H1 (cell line): ENCODE measurements at regions not wholly inside any gene's neighbourhood (a gene's known extent, or its start where the extent isn't known, plus 50 kb on each side); places are given as distances from the start of the nearest gene placed in this dataset.

Source experiments
- CTCF ChIA-PET: fragments of 300-600 bp; sonication (Branson Sonifier 250); formaldehyde crosslinking; loops from one replicate; lab custom pipeline; 2021; ENCODE audit not compliant: partially characterized antibody; lab: Charles Lee
- POLR2A ChIA-PET: fragments of 300-600 bp; sonication (Branson Sonifier 250); formaldehyde crosslinking; loops from one replicate; lab custom pipeline; 2021; ENCODE audit warnings: inconsistent platforms; ENCODE audit not compliant: partially characterized antibody; lab: Charles Lee
- DNase-seq, 2 experiments: peaks; one replicate each; pipeline versions ENCODE4 v3.0.0 to v3.0.0-alpha.2; 2010 to 2022; ENCODE audit warnings: low spot score in 2 of 2, low read depth in 1 of 2, mixed read lengths in 1 of 2
- FAIRE-seq: peaks from 2 replicates; lab custom pipeline; 2011; peaks lifted over from hg19 to GRCh38; lab: Jason Lieb, UNC
- H2AFZ ChIP-seq: 2 replicates; pipeline ENCODE4 v1.8.1; 2012; ENCODE audit warnings: low read length, inconsistent platforms
- H2AK5ac ChIP-seq: 2 replicates; pipeline ENCODE4 v1.6.1; 2013; ENCODE audit warnings: low read depth, low read length
- H2BK120ac ChIP-seq: replicated peaks from 2 replicates; pipeline ENCODE3; 2013; ENCODE audit warnings: low read depth, low read length, inconsistent platforms
- H2BK12ac ChIP-seq: 2 replicates; pipeline ENCODE4 v1.6.1; 2013; ENCODE audit warnings: low read depth, low read length
- H2BK15ac ChIP-seq: 2 replicates; pipeline ENCODE4 v1.6.1; 2013; ENCODE audit warnings: low read length
- H2BK20ac ChIP-seq: 2 replicates; pipeline ENCODE4 v1.6.1; 2013; ENCODE audit warnings: low read length
- H2BK5ac ChIP-seq: 2 replicates; pipeline ENCODE4 v1.6.1; 2013; ENCODE audit warnings: low read depth, low read length
- H3K14ac ChIP-seq: 2 replicates; pipeline ENCODE4 v1.6.1; 2013; ENCODE audit warnings: inconsistent platforms; ENCODE audit not compliant: insufficient read length
- H3K18ac ChIP-seq: 2 replicates; pipeline ENCODE4 v1.6.1; 2013; ENCODE audit warnings: low read length; ENCODE audit errors: extremely low read depth
- H3K23ac ChIP-seq: 2 replicates; pipeline ENCODE4 v1.6.1; 2013; ENCODE audit warnings: inconsistent platforms; ENCODE audit not compliant: insufficient read length
- H3K23me2 ChIP-seq: 2 replicates; pipeline ENCODE4 v1.6.1; 2013; ENCODE audit warnings: low read depth, low read length
- H3K27ac ChIP-seq: 2 replicates; pipeline ENCODE4 v1.6.1; 2011; ENCODE audit warnings: low read depth, low read length, inconsistent platforms
- H3K27me3 ChIP-seq, 4 experiments: replicated peaks in 1 of 4; 1 replicate in 1 of 4; 2 replicates in 3 of 4; pipeline versions ENCODE4 v1.6.1 to v1.8.1; 2011 to 2013; ENCODE audit warnings: low read length in 3 of 4, mild to moderate bottlenecking in 3 of 4, inconsistent platforms in 2 of 4, mixed read lengths in 2 of 4, moderate library complexity in 1 of 4; ENCODE audit not compliant: control insufficient read depth in 3 of 4, insufficient read depth in 3 of 4; ENCODE audit errors: extremely low read depth in 1 of 4
- H3K36me3 ChIP-seq, 4 experiments: 2 replicates each; pipeline versions ENCODE4 v1.6.1 to v1.8.1; 2011 to 2013; ENCODE audit warnings: mild to moderate bottlenecking in 4 of 4, low read length in 3 of 4, moderate library complexity in 2 of 4, control low read depth in 1 of 4, inconsistent platforms in 1 of 4; ENCODE audit not compliant: insufficient read depth in 4 of 4, control insufficient read depth in 2 of 4
- H3K4ac ChIP-seq: replicated peaks from 2 replicates; pipeline ENCODE3; 2013; ENCODE audit warnings: low read length, low read depth, mixed read lengths, inconsistent platforms; ENCODE audit not compliant: insufficient read length
- H3K4me1 ChIP-seq, 4 experiments: replicated peaks in 1 of 4; 1 replicate in 1 of 4; 2 replicates in 3 of 4; pipeline versions ENCODE4 v1.6.1 to v1.8.1; 2011 to 2013; ENCODE audit warnings: low read length in 3 of 4, inconsistent platforms in 2 of 4, mixed read lengths in 1 of 4; ENCODE audit not compliant: insufficient read depth in 4 of 4, control insufficient read depth in 3 of 4
- H3K4me2 ChIP-seq, 2 experiments: 2 replicates each; pipeline versions ENCODE4 v1.6.1 to v1.8.1; 2011 to 2013; ENCODE audit warnings: low read depth in 2 of 2, low read length in 2 of 2, control low read depth in 1 of 2, inconsistent platforms in 1 of 2, mild to moderate bottlenecking in 1 of 2; ENCODE audit not compliant: insufficient read depth in 1 of 2
- H3K4me3 ChIP-seq, 4 experiments: fragments of 200-600, 300-600 bp in 1 of 4; sonication (generic), shearing (Covaris generic), sonication (Bioruptor Twin) in 1 of 4; 2 replicates each; pipeline versions ENCODE4 v1.5.1 to v1.8.1; 2011 to 2016; ENCODE audit warnings: low read length in 4 of 4, low read depth in 3 of 4, control low read depth in 2 of 4, inconsistent platforms in 2 of 4, mild to moderate bottlenecking in 2 of 4, mixed read lengths in 1 of 4, moderate library complexity in 1 of 4; ENCODE audit not compliant: insufficient read depth in 2 of 4; ENCODE audit errors: extremely low read depth in 1 of 4
- H3K56ac ChIP-seq: replicated peaks from 2 replicates; pipeline ENCODE3; 2013; ENCODE audit warnings: low read depth, mild to moderate bottlenecking, mixed read lengths, low read length, inconsistent platforms; ENCODE audit not compliant: insufficient read length
- H3K79me1 ChIP-seq: 2 replicates; pipeline ENCODE4 v1.6.1; 2013; ENCODE audit warnings: low read depth, low read length, control low read depth
- H3K79me2 ChIP-seq, 2 experiments: 2 replicates each; pipeline versions ENCODE4 v1.6.1 to v1.8.1; 2012 to 2013; ENCODE audit warnings: low read length in 2 of 2, mild to moderate bottlenecking in 2 of 2, inconsistent platforms in 1 of 2; ENCODE audit not compliant: insufficient read depth in 2 of 2, control insufficient read depth in 1 of 2
- H3K9ac ChIP-seq, 4 experiments: replicated peaks in 1 of 4; 1 replicate in 1 of 4; 2 replicates in 3 of 4; pipeline versions ENCODE4 v1.6.1 to v1.8.1; 2011 to 2013; ENCODE audit warnings: low read depth in 3 of 4, low read length in 3 of 4, control low read depth in 2 of 4, mild to moderate bottlenecking in 2 of 4, moderate library complexity in 2 of 4, inconsistent platforms in 1 of 4; ENCODE audit errors: extremely low read depth in 1 of 4
- H3K9me3 ChIP-seq, 2 experiments: 2 replicates each; pipeline versions ENCODE4 v1.6.1 to v1.8.1; 2012 to 2013; ENCODE audit warnings: mild to moderate bottlenecking in 2 of 2, moderate library complexity in 2 of 2, control low read depth in 1 of 2, inconsistent platforms in 1 of 2, low read depth in 1 of 2, low read length in 1 of 2, mixed read lengths in 1 of 2; ENCODE audit not compliant: insufficient read depth in 2 of 2
- H4K20me1 ChIP-seq, 2 experiments: replicated peaks in 1 of 2; 2 replicates each; pipeline versions ENCODE3 to v1.8.1; 2011 to 2013; ENCODE audit warnings: inconsistent platforms in 2 of 2, low read length in 2 of 2, mild to moderate bottlenecking in 1 of 2; ENCODE audit not compliant: insufficient read depth in 2 of 2, control insufficient read depth in 1 of 2
- H4K5ac ChIP-seq: 2 replicates; pipeline ENCODE4 v1.6.1; 2013; ENCODE audit warnings: low read length, low read depth, mixed read lengths, inconsistent platforms; ENCODE audit not compliant: insufficient read length
- H4K8ac ChIP-seq: 2 replicates; pipeline ENCODE4 v1.8.0; 2013; ENCODE audit warnings: mild to moderate bottlenecking, moderate library complexity, low read length, inconsistent platforms; ENCODE audit not compliant: insufficient read depth; ENCODE audit errors: extremely low read depth
- H4K91ac ChIP-seq: replicated peaks from 2 replicates; pipeline ENCODE3; 2013; ENCODE audit warnings: low read length, mixed read lengths, inconsistent platforms; ENCODE audit not compliant: insufficient read length
- RAD21 ChIP-seq, 2 experiments: IDR thresholded peaks in 1 of 2; conservative IDR thresholded peaks in 1 of 2; 2 replicates each; pipeline ENCODE4 v1.6.1; 2011; ENCODE audit warnings: low read depth in 2 of 2, low read length in 2 of 2, improper control_type of control experiment in 1 of 2, inconsistent platforms in 1 of 2, mild to moderate bottlenecking in 1 of 2, moderate library complexity in 1 of 2
- ZNF274 ChIP-seq: IDR thresholded peaks from 2 replicates; pipeline ENCODE4 v1.7.0; 2012; ENCODE audit warnings: low read length, borderline replicate concordance; ENCODE audit errors: extremely low read depth
- WGBS, 2 experiments: shearing (Covaris generic) in 1 of 2; methylation state at CpG; one replicate each; pipeline versions ENCODE4 v1.1.6 to v1.1.7; 2013 to 2015; ENCODE audit warnings: low lambda C conversion rate in 2 of 2, mixed read lengths in 2 of 2, inconsistent platforms in 1 of 2, low coverage in 1 of 2, missing lambda C conversion rate in 1 of 2; ENCODE audit not compliant: insufficient replicate concordance in 2 of 2, insufficient coverage in 1 of 2, insufficient read length in 1 of 2; ENCODE audit errors: extremely low coverage in 1 of 2, missing lambda C conversion rate in 1 of 2; 5-methylcytosine and 5-hydroxymethylcytosine counted together

GRCh38 chr4:189265515-189265914, 675.2 kb upstream of the FRG1 start:
- H3K23ac ChIP-seq, result no peak overlapping the region
- DNase-seq (no peak), FAIRE-seq (no peak)
- no peak overlapping the region for H3K4me3 ChIP-seq
- H3K4ac ChIP-seq, result no peak overlapping the region
- no peak overlapping the region for H2BK120ac ChIP-seq
- H3K9me3 ChIP-seq, result peaks cover 11 to 14% of the 10 kb centered on the region in 2 experiments
- no peak overlapping the region for H4K5ac ChIP-seq
- TF ChIP-seq ZNF274, result no peak
- peak; percentile 6 to 20; a peak in 1 of 4 replicates for TF ChIP-seq RAD21 (IDR thresholded peaks at IDR 0.05 in 1 of 2, conservative IDR thresholded peaks at IDR 0.05 in 1 of 2; ENCODE audit: low read depth in 2 of 2, low read length in 2 of 2)
- H3K23me2 ChIP-seq, result no peaks in the 10 kb centered on the region; the same call in 1 of the 2 replicates
- no peak overlapping the region for H3K18ac ChIP-seq
- H3K9ac ChIP-seq, result no peak overlapping the region
- H3K4me2 ChIP-seq, result no peak overlapping the region
- no peak overlapping the region for H2BK12ac ChIP-seq
- H4K8ac ChIP-seq, result no peak overlapping the region
- H3K56ac ChIP-seq, result no peak overlapping the region
- no peaks in the 10 kb centered on the region for H3K27me3 ChIP-seq
- 80% methylated on average over 7 of the region's 7 CpGs; no CpG with 5 or more reads in 1 of the 2 experiments for WGBS, 2 experiments
- ChIA-PET POLR2A (no interaction called here), CTCF (interaction anchor here (1.0 kb wide), 1 partner anchor 21 kb away, joined by 4 read pairs; no protein-coding TSS in a partner anchor)
- no peak overlapping the region for H3K14ac ChIP-seq
- no peak overlapping the region for H2BK15ac ChIP-seq
- peaks cover 0 to 4% (median 0%) of the 10 kb centered on the region in 4 experiments; a peak in 2 of 8 replicates for H3K36me3 ChIP-seq
- H2AK5ac ChIP-seq, result no peak overlapping the region
- no peaks in the 10 kb centered on the region for H4K20me1 ChIP-seq
- no peak overlapping the region for H3K27ac ChIP-seq
- no peak overlapping the region for H2BK20ac ChIP-seq
- H3K79me1 ChIP-seq, result no peaks in the 10 kb centered on the region
- H3K4me1 ChIP-seq, result no peaks in the 10 kb centered on the region
- H3K79me2 ChIP-seq, result no peaks in the 10 kb centered on the region
- H2BK5ac ChIP-seq, result no peak overlapping the region
- no peak overlapping the region for H2AFZ ChIP-seq
- no peak overlapping the region for H4K91ac ChIP-seq
